Neural cell (in vitro differentiated cells): ENCODE measurements at regions not wholly inside any gene's neighbourhood (a gene's known extent, or its start where the extent isn't known, plus 50 kb on each side); places are given as distances from the start of the nearest gene placed in this dataset.

Source experiments
- H2AFZ ChIP-seq: fragments of 200-600, 300-800 bp; sonication (generic), shearing (Covaris generic); 2 replicates; pipeline ENCODE4 v1.6.0; 2014; ENCODE audit warnings: low read depth, mild to moderate bottlenecking, antibody characterized with exemption, low read length, moderate library complexity
- H3F3A ChIP-seq: fragments of 200-600 bp; shearing (Covaris generic); 2 replicates; pipeline ENCODE4 v1.6.1; 2016; ENCODE audit warnings: mild to moderate bottlenecking, moderate library complexity, mixed read lengths, antibody characterized with exemption, low read length; ENCODE audit not compliant: insufficient read depth, poor library complexity, severe bottlenecking
- H3K27ac ChIP-seq: fragments of 200-600, 300-800 bp; sonication (generic), shearing (Covaris generic); 2 replicates; pipeline ENCODE4 v1.5.1; 2014; ENCODE audit warnings: mild to moderate bottlenecking, low read length, moderate library complexity
- H3K27me3 ChIP-seq: fragments of 300-800, 200-600 bp; sonication (generic), shearing (Covaris generic); 2 replicates; pipeline ENCODE4 v1.6.0; 2014; ENCODE audit warnings: mild to moderate bottlenecking, low read depth, low read length, moderate library complexity; ENCODE audit not compliant: insufficient read depth
- H3K36me3 ChIP-seq: fragments of 300-800, 200-600 bp; sonication (generic), shearing (Covaris generic); 2 replicates; pipeline ENCODE4 v1.5.1; 2014; ENCODE audit warnings: mild to moderate bottlenecking, antibody characterized with exemption, low read length, moderate library complexity; ENCODE audit not compliant: insufficient read depth
- H3K4me2 ChIP-seq: fragments of 300-800, 200-600 bp; sonication (generic), shearing (Covaris generic); 2 replicates; pipeline ENCODE4 v1.6.0; 2014; ENCODE audit warnings: mild to moderate bottlenecking, low read length
- H3K4me3 ChIP-seq: fragments of 300-800, 200-600 bp; sonication (generic), shearing (Covaris generic); 2 replicates; pipeline ENCODE4 v1.5.1; 2014; ENCODE audit warnings: mild to moderate bottlenecking, low read length, moderate library complexity
- H3K79me2 ChIP-seq: fragments of 200-600 bp; shearing (Covaris generic); replicated peaks from 2 replicates; pipeline ENCODE4 v1.6.0; 2014; ENCODE audit warnings: mild to moderate bottlenecking, low read length, moderate library complexity; ENCODE audit not compliant: insufficient read depth
- H3K9ac ChIP-seq: fragments of 300-800, 200-600 bp; sonication (generic), shearing (Covaris generic); 2 replicates; pipeline ENCODE4 v1.6.1; 2016; ENCODE audit warnings: mild to moderate bottlenecking, low read length, mixed read lengths
- H3K9me2 ChIP-seq: fragments of 200-600 bp; shearing (Covaris generic); 2 replicates; pipeline ENCODE4 v1.6.1; 2016; ENCODE audit warnings: mild to moderate bottlenecking, low read length, mixed read lengths; ENCODE audit not compliant: insufficient read depth
- H3K9me3 ChIP-seq: fragments of 200-600, 300-800 bp; sonication (generic), shearing (Covaris generic); 2 replicates; pipeline ENCODE4 v1.6.1; 2016; ENCODE audit warnings: mild to moderate bottlenecking, mixed run types, low read length, moderate library complexity, mixed read lengths
- H4K20me1 ChIP-seq: fragments of 200-600 bp; shearing (Covaris generic); 2 replicates; pipeline ENCODE4 v1.6.1; 2016; ENCODE audit warnings: mild to moderate bottlenecking, mixed run types; ENCODE audit not compliant: insufficient read depth
- EP300 ChIP-seq: fragments of 450-650 bp; conservative IDR thresholded peaks from 2 replicates; pipeline ENCODE4 v1.6.1; 2014; ENCODE audit warnings: antibody characterized with exemption, mild to moderate bottlenecking, moderate library complexity; ENCODE audit not compliant: poor library complexity, severe bottlenecking
- EZH2 ChIP-seq: fragments of 200-600, 300-800 bp; shearing (Covaris generic), sonication (generic); IDR thresholded peaks from 2 replicates; pipeline ENCODE4 v1.6.1; 2014; ENCODE audit warnings: antibody characterized with exemption, low read length, borderline replicate concordance, mild to moderate bottlenecking; ENCODE audit not compliant: insufficient read depth, poor library complexity, severe bottlenecking
- MXI1 ChIP-seq: fragments of 450-650 bp; conservative IDR thresholded peaks from 2 replicates; pipeline ENCODE4 v1.6.1; 2014; ENCODE audit warnings: antibody characterized with exemption, mild to moderate bottlenecking; ENCODE audit not compliant: poor library complexity, severe bottlenecking
- POLR2AphosphoS5 ChIP-seq: IDR thresholded peaks from 2 replicates; pipeline ENCODE4 v1.6.1; 2012
- RAD21 ChIP-seq: fragments of 450-650 bp; conservative IDR thresholded peaks from 2 replicates; pipeline ENCODE4 v1.6.1; 2014; ENCODE audit warnings: antibody characterized with exemption, mild to moderate bottlenecking, moderate library complexity
- SMC3 ChIP-seq: fragments of 450-650 bp; conservative IDR thresholded peaks from 2 replicates; pipeline ENCODE4 v1.6.1; 2014; ENCODE audit warnings: antibody characterized with exemption, mild to moderate bottlenecking, moderate library complexity; ENCODE audit not compliant: poor library complexity
- TAF1 ChIP-seq: IDR thresholded peaks from 2 replicates; pipeline ENCODE4 v1.6.1; 2012; ENCODE audit warnings: low read depth
- TF ChIP-seq, protein P1 (sequence below): fragments of 450-650 bp; IDR thresholded peaks from 2 replicates; pipeline ENCODE4 v1.5.1; 2014; ENCODE audit warnings: antibody characterized with exemption, mild to moderate bottlenecking, moderate library complexity; ENCODE audit not compliant: poor library complexity, severe bottlenecking
- TF ChIP-seq, protein P2 (sequence below): IDR thresholded peaks from 2 replicates; pipeline ENCODE4 v1.6.1; 2012; ENCODE audit warnings: borderline replicate concordance

DNA sequence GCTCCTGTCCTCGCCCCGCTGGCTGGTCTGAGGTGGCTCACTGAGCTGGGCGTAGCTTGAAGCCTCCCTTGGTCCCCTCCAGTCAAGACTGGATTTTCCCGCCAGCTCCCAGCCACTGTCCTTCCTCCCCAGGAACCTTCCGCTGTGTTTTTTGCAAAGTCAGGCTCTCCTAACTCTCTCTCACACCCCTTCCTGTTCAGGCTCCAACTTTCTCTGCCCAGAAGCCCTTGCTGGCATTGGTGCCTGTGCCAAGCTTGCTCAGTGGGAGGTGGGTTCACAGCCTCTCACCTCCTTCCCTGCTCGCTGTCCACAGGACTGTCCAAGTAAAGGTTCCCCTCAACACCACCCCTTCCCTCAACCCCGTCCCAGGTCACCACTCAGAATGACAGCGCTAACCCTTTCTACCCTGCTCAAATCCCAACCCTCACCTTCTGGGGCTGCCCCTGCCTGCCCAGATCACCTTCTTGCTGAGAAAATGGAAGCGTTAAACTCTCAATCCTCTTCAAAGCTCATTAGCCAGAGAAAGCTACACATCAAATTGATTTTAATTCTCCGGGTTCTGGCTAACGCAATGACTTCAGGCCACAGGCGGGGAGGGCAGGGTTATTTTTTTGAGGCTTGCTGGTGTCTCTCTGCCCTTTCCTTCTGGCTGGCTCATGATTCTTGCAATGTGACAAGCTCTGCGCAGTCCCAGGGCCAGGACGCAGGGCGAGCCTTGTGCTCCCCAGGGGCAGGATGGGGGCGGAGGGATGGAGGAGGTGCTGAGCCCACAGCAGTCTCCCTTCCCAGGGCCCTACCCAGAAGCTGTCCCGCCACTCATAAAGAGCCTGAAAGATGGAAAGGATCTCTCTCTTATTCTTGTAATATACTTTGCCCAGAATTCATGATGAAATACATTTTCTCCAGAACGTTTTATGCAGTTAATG lies 357.2 kb upstream of the TNRC6C start:
- no peaks in the 10 kb centered on the region for H3K36me3 ChIP-seq
- H4K20me1 ChIP-seq = no peaks in the 10 kb centered on the region
- no peak overlapping the region for H2AFZ ChIP-seq
- no peaks in the 10 kb centered on the region for H3K79me2 ChIP-seq
- H3F3A ChIP-seq = no peaks in the 10 kb centered on the region
- H3K4me3 ChIP-seq = no peak overlapping the region
- no peak overlapping the region for H3K27ac ChIP-seq
- no peaks in the 10 kb centered on the region for H3K9me2 ChIP-seq
- TF ChIP-seq EZH2 = no peak
- TF ChIP-seq, protein P1, sequence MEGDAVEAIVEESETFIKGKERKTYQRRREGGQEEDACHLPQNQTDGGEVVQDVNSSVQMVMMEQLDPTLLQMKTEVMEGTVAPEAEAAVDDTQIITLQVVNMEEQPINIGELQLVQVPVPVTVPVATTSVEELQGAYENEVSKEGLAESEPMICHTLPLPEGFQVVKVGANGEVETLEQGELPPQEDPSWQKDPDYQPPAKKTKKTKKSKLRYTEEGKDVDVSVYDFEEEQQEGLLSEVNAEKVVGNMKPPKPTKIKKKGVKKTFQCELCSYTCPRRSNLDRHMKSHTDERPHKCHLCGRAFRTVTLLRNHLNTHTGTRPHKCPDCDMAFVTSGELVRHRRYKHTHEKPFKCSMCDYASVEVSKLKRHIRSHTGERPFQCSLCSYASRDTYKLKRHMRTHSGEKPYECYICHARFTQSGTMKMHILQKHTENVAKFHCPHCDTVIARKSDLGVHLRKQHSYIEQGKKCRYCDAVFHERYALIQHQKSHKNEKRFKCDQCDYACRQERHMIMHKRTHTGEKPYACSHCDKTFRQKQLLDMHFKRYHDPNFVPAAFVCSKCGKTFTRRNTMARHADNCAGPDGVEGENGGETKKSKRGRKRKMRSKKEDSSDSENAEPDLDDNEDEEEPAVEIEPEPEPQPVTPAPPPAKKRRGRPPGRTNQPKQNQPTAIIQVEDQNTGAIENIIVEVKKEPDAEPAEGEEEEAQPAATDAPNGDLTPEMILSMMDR = no peak
- no peak for TF ChIP-seq TAF1
- no peak for TF ChIP-seq EP300
- TF ChIP-seq RAD21 = no peak
- no peak for TF ChIP-seq MXI1
- no peak for TF ChIP-seq SMC3
- TF ChIP-seq POLR2AphosphoS5 = no peak
- TF ChIP-seq, protein P2, sequence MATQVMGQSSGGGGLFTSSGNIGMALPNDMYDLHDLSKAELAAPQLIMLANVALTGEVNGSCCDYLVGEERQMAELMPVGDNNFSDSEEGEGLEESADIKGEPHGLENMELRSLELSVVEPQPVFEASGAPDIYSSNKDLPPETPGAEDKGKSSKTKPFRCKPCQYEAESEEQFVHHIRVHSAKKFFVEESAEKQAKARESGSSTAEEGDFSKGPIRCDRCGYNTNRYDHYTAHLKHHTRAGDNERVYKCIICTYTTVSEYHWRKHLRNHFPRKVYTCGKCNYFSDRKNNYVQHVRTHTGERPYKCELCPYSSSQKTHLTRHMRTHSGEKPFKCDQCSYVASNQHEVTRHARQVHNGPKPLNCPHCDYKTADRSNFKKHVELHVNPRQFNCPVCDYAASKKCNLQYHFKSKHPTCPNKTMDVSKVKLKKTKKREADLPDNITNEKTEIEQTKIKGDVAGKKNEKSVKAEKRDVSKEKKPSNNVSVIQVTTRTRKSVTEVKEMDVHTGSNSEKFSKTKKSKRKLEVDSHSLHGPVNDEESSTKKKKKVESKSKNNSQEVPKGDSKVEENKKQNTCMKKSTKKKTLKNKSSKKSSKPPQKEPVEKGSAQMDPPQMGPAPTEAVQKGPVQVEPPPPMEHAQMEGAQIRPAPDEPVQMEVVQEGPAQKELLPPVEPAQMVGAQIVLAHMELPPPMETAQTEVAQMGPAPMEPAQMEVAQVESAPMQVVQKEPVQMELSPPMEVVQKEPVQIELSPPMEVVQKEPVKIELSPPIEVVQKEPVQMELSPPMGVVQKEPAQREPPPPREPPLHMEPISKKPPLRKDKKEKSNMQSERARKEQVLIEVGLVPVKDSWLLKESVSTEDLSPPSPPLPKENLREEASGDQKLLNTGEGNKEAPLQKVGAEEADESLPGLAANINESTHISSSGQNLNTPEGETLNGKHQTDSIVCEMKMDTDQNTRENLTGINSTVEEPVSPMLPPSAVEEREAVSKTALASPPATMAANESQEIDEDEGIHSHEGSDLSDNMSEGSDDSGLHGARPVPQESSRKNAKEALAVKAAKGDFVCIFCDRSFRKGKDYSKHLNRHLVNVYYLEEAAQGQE = no peak
- H3K27me3 ChIP-seq = no peaks in the 10 kb centered on the region
- no peaks in the 10 kb centered on the region for H3K9me3 ChIP-seq
- peak overlapping the region; percentile 9 for H3K9ac ChIP-seq
- no peak overlapping the region for H3K4me2 ChIP-seq

DNA sequence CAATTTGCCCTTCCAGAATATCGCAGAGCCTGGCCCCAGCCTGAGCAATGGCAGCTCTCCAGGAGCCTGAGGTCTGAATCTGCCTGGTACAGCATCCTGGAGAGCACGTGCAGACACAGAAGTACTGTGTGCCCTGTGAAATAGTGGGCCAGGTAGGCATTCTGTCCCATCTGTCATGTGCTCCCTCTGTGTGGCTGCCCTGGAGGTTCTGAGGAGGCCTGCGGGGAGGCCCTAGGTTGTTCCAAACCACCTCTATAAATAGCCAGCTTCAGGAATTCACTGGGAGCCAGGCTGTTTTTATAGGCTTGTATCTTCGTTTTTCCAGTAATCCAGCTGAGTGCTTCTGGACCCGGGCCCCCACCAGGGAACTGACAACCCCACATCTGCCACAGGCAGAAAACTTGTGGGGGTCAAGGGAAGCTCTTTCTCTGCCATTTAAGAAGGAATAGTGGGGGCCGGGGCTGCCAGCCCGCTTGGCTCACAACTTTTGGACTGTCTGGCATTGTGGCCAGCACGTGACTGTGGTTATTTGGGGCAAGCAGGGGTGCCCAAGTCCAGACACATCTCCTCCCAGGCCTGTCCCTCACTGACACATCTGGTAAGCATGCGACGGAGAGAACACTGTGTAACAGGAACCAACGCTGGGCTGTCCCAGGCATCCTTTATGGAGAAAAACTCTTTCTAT lies 356.3 kb upstream of the TNRC6C start:
- Histone ChIP-seq H2AFZ (no peak overlapping the region), H3K9me3 (no peaks in the 10 kb centered on the region), H3F3A (no peaks in the 10 kb centered on the region), H3K9me2 (no peaks in the 10 kb centered on the region), H3K9ac (no peak overlapping the region), H3K27ac (no peak overlapping the region), H3K4me2 (no peak overlapping the region), H3K36me3 (no peaks in the 10 kb centered on the region), H3K4me3 (no peak overlapping the region), H3K27me3 (no peaks in the 10 kb centered on the region), H3K79me2 (no peaks in the 10 kb centered on the region), H4K20me1 (no peaks in the 10 kb centered on the region)
- no peak for TF ChIP-seq EZH2
- TF ChIP-seq, protein P1 = no peak
- TF ChIP-seq MXI1 = no peak
- TF ChIP-seq RAD21 = no peak
- no peak for TF ChIP-seq TAF1
- no peak for TF ChIP-seq EP300
- TF ChIP-seq, protein P2 = no peak
- TF ChIP-seq SMC3 = no peak
- TF ChIP-seq POLR2AphosphoS5 = no peak
